ENCODE measurements at regions not wholly inside any gene's neighbourhood (a gene's known extent, or its start where the extent isn't known, plus 50 kb on each side); places are given as distances from the start of the nearest gene placed in this dataset.

DNA sequence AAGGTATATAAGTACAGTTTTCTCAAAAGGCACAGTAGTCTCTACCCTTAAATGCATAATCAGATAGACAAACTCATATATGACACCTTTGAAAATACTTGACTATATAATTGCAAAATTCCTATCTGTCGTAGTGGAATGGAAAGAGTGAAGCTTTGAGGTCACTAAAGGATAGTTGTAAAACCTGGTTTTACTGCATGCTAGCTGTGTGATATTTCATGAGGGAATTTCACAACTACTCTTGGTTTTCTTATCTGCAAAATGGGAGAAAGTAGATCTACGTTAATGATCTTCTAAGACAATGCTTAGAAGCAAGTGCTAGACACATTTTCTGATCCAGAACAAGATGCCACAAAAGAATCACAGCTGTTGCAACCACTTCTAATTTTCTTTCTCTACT is 332.2 kb downstream of the AASDHPPT start:
- intact Hi-C loops (cut with micrococcal nuclease), result no loop called here
- H3K9me3 Mint-ChIP-seq, result no peaks in the 10 kb centered on the region
- H3K36me3 Mint-ChIP-seq, result no peaks in the 10 kb centered on the region
- ChIA-PET POLR2A (no interaction called here), CTCF (no interaction called here)
- H3K4me3 Mint-ChIP-seq, result no peak overlapping the region
- no peak for DNase-seq
- H3K27ac Mint-ChIP-seq, result no peak overlapping the region
- no peaks in the 10 kb centered on the region for H3K27me3 Mint-ChIP-seq
- H3K4me1 Mint-ChIP-seq (ENCODE audit: low read depth), result no peaks in the 10 kb centered on the region

DNA sequence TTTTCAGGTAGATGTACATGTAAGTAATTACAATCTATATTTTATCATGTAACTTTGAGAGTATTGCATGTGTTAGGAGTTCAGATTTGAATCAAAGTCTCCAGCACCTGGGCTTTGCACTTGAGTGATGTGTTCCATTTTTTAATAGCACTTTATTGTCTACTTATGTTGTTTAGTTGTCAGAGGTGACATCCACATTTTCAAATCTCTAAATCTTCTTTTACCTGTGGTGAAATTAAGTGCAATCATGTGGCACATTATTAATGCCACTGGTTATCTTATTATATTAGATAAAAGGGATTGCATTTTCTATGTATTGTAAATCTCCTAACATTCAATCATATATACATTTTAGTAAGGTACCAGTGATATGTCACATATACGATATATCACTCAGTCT is 333.4 kb downstream of the AASDHPPT start:
- POLR2A ChIA-PET, result no interaction called here
- intact Hi-C loops (cut with micrococcal nuclease), result no loop called here
- no peaks in the 10 kb centered on the region for H3K4me1 Mint-ChIP-seq (ENCODE audit: low read depth)
- H3K36me3 Mint-ChIP-seq, result no peaks in the 10 kb centered on the region
- no peak for DNase-seq
- H3K9me3 Mint-ChIP-seq, result no peaks in the 10 kb centered on the region
- H3K27me3 Mint-ChIP-seq, result no peaks in the 10 kb centered on the region
- H3K27ac Mint-ChIP-seq, result no peak overlapping the region
- CTCF ChIA-PET, result no interaction called here
- H3K4me3 Mint-ChIP-seq, result no peak overlapping the region

DNA sequence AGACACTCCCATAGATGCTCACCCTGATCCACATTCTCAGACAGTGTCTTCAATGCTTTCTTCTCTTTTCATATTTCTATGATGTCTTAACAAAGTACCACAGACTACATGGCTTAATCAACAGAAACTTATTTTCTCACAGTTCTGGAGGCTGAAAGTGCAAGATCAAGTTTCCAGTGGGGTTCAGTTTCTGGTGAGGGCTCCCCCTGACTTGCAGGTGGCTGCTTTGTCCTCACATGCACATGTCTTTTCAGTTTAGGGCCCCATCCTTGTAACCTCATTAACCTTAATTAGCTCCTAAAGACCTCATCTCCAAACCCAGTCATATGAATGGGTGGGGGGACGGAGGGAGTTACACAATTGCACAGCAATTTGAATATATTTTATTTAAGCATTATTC is 335.8 kb downstream of the AASDHPPT start:
- CTCF ChIA-PET, result interaction anchor here (0.6 kb wide), 1 partner anchor 174 kb away, joined by 3 read pairs; no protein-coding TSS in a partner anchor
- POLR2A ChIA-PET, result no interaction called here
- Mint-ChIP-seq H3K27ac (no peak overlapping the region), H3K4me1 (ENCODE audit: low read depth) (no peaks in the 10 kb centered on the region), H3K9me3 (no peaks in the 10 kb centered on the region), H3K27me3 (no peaks in the 10 kb centered on the region), H3K4me3 (no peak overlapping the region), H3K36me3 (no peaks in the 10 kb centered on the region)
- intact Hi-C loops (cut with micrococcal nuclease), result no loop called here
- DNase-seq, result no peak

DNA sequence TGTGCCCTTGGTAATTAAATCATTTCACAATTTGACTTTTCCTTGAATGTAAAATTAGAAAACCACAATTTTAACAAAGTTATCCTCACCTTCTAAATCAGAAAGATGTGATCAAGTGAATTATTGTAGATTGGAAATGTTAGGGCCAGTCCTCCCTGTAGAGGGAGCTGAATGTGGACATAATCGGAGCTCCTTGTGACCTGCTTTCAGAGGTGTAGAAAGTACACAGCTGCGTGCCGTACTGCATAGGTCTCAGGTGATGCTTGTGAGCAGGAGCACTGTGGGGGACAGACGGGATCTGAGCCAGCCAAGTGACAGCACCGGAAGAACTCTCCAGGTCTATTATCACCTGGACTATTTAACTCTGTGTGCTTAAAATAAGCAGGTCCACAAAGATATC is 338.0 kb downstream of the AASDHPPT start:
- intact Hi-C loops (cut with micrococcal nuclease), result no loop called here
- H3K27ac Mint-ChIP-seq, result no peak overlapping the region
- CTCF ChIA-PET, result no interaction called here
- H3K4me1 Mint-ChIP-seq (ENCODE audit: low read depth), result no peaks in the 10 kb centered on the region
- no peaks in the 10 kb centered on the region for H3K9me3 Mint-ChIP-seq
- no peak for DNase-seq
- H3K4me3 Mint-ChIP-seq, result no peak overlapping the region
- POLR2A ChIA-PET, result no interaction called here
- H3K27me3 Mint-ChIP-seq, result no peaks in the 10 kb centered on the region
- H3K36me3 Mint-ChIP-seq, result no peaks in the 10 kb centered on the region

GRCh38 chr11:106418791-106419190 is 341.3 kb downstream of the AASDHPPT start:
- Mint-ChIP-seq H3K27me3 (no peaks in the 10 kb centered on the region), H3K4me3 (no peak overlapping the region), H3K36me3 (no peaks in the 10 kb centered on the region), H3K9me3 (no peaks in the 10 kb centered on the region), H3K27ac (no peak overlapping the region), H3K4me1 (ENCODE audit: low read depth) (no peaks in the 10 kb centered on the region)
- POLR2A ChIA-PET, result no interaction called here
- intact Hi-C loops (cut with micrococcal nuclease), result no loop called here
- CTCF ChIA-PET, result no interaction called here
- no peak for DNase-seq

GRCh38 chr11:106420048-106420665 is 342.7 kb downstream of the AASDHPPT start:
- CTCF ChIA-PET, result no interaction called here
- DNase-seq, result no peak
- no peak overlapping the region for H3K4me3 Mint-ChIP-seq
- H3K4me1 Mint-ChIP-seq (ENCODE audit: low read depth), result no peaks in the 10 kb centered on the region
- no peaks in the 10 kb centered on the region for H3K9me3 Mint-ChIP-seq
- intact Hi-C loops (cut with micrococcal nuclease), result no loop called here
- H3K27me3 Mint-ChIP-seq, result no peaks in the 10 kb centered on the region
- H3K36me3 Mint-ChIP-seq, result no peaks in the 10 kb centered on the region
- POLR2A ChIA-PET, result no interaction called here
- no peak overlapping the region for H3K27ac Mint-ChIP-seq

- Mint-ChIP-seq H3K9me3 (no peaks in the 10 kb centered on the region), H3K27me3 (no peaks in the 10 kb centered on the region), H3K4me3 (no peak overlapping the region), H3K4me1 (ENCODE audit: low read depth) (no peaks in the 10 kb centered on the region), H3K27ac (no peak overlapping the region), H3K36me3 (no peaks in the 10 kb centered on the region)
- CTCF ChIA-PET, result no interaction called here
- DNase-seq, result no peak
- POLR2A ChIA-PET, result no interaction called here
- intact Hi-C loops (cut with micrococcal nuclease), result no loop called here
Observed at GRCh38 chr11:106420686-106421085, 343.2 kb downstream of the AASDHPPT start.

- Mint-ChIP-seq H3K4me1 (ENCODE audit: low read depth) (no peaks in the 10 kb centered on the region), H3K27me3 (no peaks in the 10 kb centered on the region), H3K36me3 (no peaks in the 10 kb centered on the region), H3K27ac (no peak overlapping the region), H3K9me3 (no peaks in the 10 kb centered on the region), H3K4me3 (no peak overlapping the region)
- CTCF ChIA-PET, result no interaction called here
- intact Hi-C loops (cut with micrococcal nuclease), result no loop called here
- no peak for DNase-seq
- POLR2A ChIA-PET, result no interaction called here
Observed at GRCh38 chr11:106421676-106422292, 344.3 kb downstream of the AASDHPPT start.

GRCh38 chr11:106422583-106422982 is 345.1 kb downstream of the AASDHPPT start:
- CTCF ChIA-PET, result no interaction called here
- no peak for DNase-seq
- POLR2A ChIA-PET, result no interaction called here
- Mint-ChIP-seq H3K36me3 (no peaks in the 10 kb centered on the region), H3K4me3 (no peak overlapping the region), H3K27me3 (no peaks in the 10 kb centered on the region), H3K27ac (no peak overlapping the region), H3K9me3 (no peaks in the 10 kb centered on the region), H3K4me1 (ENCODE audit: low read depth) (no peaks in the 10 kb centered on the region)
- intact Hi-C loops (cut with micrococcal nuclease), result no loop called here

DNA sequence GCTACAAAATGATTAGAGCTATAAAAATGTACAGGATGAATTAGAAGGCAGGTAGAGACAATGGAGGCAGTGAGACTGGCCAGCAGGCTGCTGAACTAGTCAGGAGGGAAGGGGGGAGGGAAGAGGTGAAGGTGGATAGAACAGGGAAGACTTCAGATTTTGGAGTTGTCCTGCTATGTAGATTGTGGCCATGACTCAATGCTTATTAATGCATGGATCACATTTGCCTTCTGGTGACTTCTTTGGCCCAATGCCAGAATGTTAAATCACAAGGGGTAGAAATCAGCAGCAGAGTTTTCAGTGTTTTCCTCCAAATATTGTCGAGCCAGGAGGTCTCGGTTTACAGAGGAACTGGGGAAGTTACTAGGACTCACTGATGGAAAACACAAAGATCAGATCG is 346.6 kb downstream of the AASDHPPT start:
- no peaks in the 10 kb centered on the region for H3K9me3 Mint-ChIP-seq
- no peak overlapping the region for H3K4me3 Mint-ChIP-seq
- H3K27me3 Mint-ChIP-seq, result no peaks in the 10 kb centered on the region
- H3K4me1 Mint-ChIP-seq (ENCODE audit: low read depth), result no peaks in the 10 kb centered on the region
- no peaks in the 10 kb centered on the region for H3K36me3 Mint-ChIP-seq
- DNase-seq, result no peak
- ChIA-PET CTCF (no interaction called here), POLR2A (no interaction called here)
- intact Hi-C loops (cut with micrococcal nuclease), result no loop called here
- H3K27ac Mint-ChIP-seq, result no peak overlapping the region

- no peaks in the 10 kb centered on the region for H3K27me3 Mint-ChIP-seq
- H3K9me3 Mint-ChIP-seq, result no peaks in the 10 kb centered on the region
- H3K27ac Mint-ChIP-seq, result no peak overlapping the region
- H3K4me1 Mint-ChIP-seq (ENCODE audit: low read depth), result no peaks in the 10 kb centered on the region
- DNase-seq, result no peak
- intact Hi-C loops (cut with micrococcal nuclease), result no loop called here
- POLR2A ChIA-PET, result no interaction called here
- no peaks in the 10 kb centered on the region for H3K36me3 Mint-ChIP-seq
- H3K4me3 Mint-ChIP-seq, result no peak overlapping the region
- CTCF ChIA-PET, result no interaction called here
Observed at GRCh38 chr11:106425819-106426218, 348.4 kb downstream of the AASDHPPT start.

DNA sequence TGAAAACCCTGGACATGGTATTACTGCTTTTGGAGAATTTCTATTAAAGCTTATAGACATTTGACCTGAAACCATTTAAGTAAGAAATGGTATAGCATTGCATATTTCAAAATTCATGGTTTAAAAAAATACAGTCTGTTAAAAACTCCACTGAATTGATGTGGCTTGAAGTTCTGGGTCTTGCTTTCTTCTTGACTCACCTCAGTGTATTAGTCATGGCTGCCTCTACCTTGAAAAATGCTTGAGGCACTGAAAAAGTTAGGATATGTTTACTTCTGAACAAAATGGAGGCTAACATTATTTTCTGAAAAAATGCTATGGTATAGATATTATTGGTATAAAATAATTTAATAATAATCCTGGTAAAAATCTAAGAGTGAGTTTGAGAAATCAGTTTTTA is 349.2 kb downstream of the AASDHPPT start:
- POLR2A ChIA-PET, result no interaction called here

GRCh38 chr11:106427736-106428135 is 350.3 kb downstream of the AASDHPPT start:
- H3K4me3 Mint-ChIP-seq, result no peak overlapping the region
- no peaks in the 10 kb centered on the region for H3K9me3 Mint-ChIP-seq
- no peaks in the 10 kb centered on the region for H3K27me3 Mint-ChIP-seq
- no peak overlapping the region for H3K27ac Mint-ChIP-seq
- H3K4me1 Mint-ChIP-seq (ENCODE audit: low read depth), result no peaks in the 10 kb centered on the region
- intact Hi-C loops (cut with micrococcal nuclease), result no loop called here
- POLR2A ChIA-PET, result no interaction called here
- CTCF ChIA-PET, result no interaction called here
- DNase-seq, result no peak
- no peaks in the 10 kb centered on the region for H3K36me3 Mint-ChIP-seq

More for the DNA sequence above, 349.2 kb downstream of the AASDHPPT start:
- Mint-ChIP-seq H3K36me3 (no peaks in the 10 kb centered on the region), H3K27ac (no peak overlapping the region), H3K4me3 (no peak overlapping the region), H3K27me3 (no peaks in the 10 kb centered on the region), H3K9me3 (no peaks in the 10 kb centered on the region), H3K4me1 (ENCODE audit: low read depth) (no peaks in the 10 kb centered on the region)
- DNase-seq, result no peak
- CTCF ChIA-PET, result no interaction called here
- intact Hi-C loops (cut with micrococcal nuclease), result no loop called here

All from activated CD4-positive, alpha-beta memory T cell treated with anti-CD3 and anti-CD28 coated beads for 36 hours (primary cell).